ENCODE measurements at regions not wholly inside any gene's neighbourhood (a gene's known extent, or its start where the extent isn't known, plus 50 kb on each side); places are given as distances from the start of the nearest gene placed in this dataset.

GRCh38 chr2:219733106-219733505 is 105.7 kb downstream of the SLC4A3 start:
- TF ChIP-seq POLR2A (IDR thresholded peaks at IDR 0.05) (no peak), CTCF (IDR thresholded peaks at IDR 0.05) (no peak)
